HCT116 (cell line): ENCODE measurements at regions not wholly inside any gene's neighbourhood (a gene's known extent, or its start where the extent isn't known, plus 50 kb on each side); places are given as distances from the start of the nearest gene placed in this dataset.
A peak's percentile ranks its signal among the peaks of the same experiment; 100 is the strongest.

Experiments
- ATAC-seq: fragments of 200-7000 bp; cut with Tn5 transposase; 2 replicates; pipeline ENCODE4 v1.9.1; 2020; ENCODE audit warnings: mild to moderate bottlenecking, moderate library complexity
- BruUV-seq: library from RNA; stranded (reverse); fragments of 400-500 nt; replicated peaks from 2 replicates; lab custom pipeline; 2021; lab: Mats Ljungman, UMichigan
- CTCF ChIA-PET: fragments of 300-600 bp; sonication (Branson Sonifier 250); formaldehyde crosslinking; loops from one replicate; lab custom pipeline; 2021; ENCODE audit warnings: antibody characterized with exemption; lab: Charles Lee
- POLR2A ChIA-PET: fragments of 300-600, 350-600 bp; sonication (Branson Sonifier 250); formaldehyde crosslinking; loops from one replicate; lab custom pipeline; 2021; ENCODE audit warnings: antibody characterized with exemption; lab: Charles Lee
- RAD21 ChIA-PET, 2 experiments: fragments of 300-600 bp; sonication (Branson Sonifier 250); formaldehyde crosslinking; loops; one replicate each; lab custom pipeline; 2023; ENCODE audit warnings: low total read pairs in 2 of 2; ENCODE audit not compliant: uncharacterized antibody in 2 of 2, unreplicated experiment in 2 of 2, low non-redundant PET in 1 of 2; lab: Charles Lee
- DNase-seq: peaks from one replicate; pipeline ENCODE4 v3.0.0-alpha.2; 2010; ENCODE audit warnings: low read depth, low spot score
- H2AFZ ChIP-seq: fragments of 200-600 bp; shearing (Covaris generic), sonication (generic); 2 replicates; pipeline ENCODE4 v1.6.1; 2017; ENCODE audit warnings: low read depth, mixed run types, mixed read lengths, antibody characterized with exemption, low read length; ENCODE audit not compliant: poor library complexity, severe bottlenecking
- H3K27ac ChIP-seq: 2 replicates; pipeline ENCODE4 v1.5.1; 2012; ENCODE audit warnings: low read depth, low read length
- H3K27me3 ChIP-seq: fragments of 200-600 bp; sonication (generic); 2 replicates; pipeline ENCODE4 v1.6.1; 2016; ENCODE audit warnings: mixed run types, low read length, mixed read lengths; ENCODE audit not compliant: insufficient read depth
- H3K36me3 ChIP-seq, 2 experiments: fragments of 200-500 bp in 1 of 2; fragments of 200-600 bp in 1 of 2; sonication (Bioruptor generic) in 1 of 2; sonication (generic) in 1 of 2; 2 replicates each; pipeline versions ENCODE4 v1.5.1 to v1.6.1; 2014 to 2016; ENCODE audit warnings: low read length in 2 of 2, inconsistent platforms in 1 of 2, mixed read lengths in 1 of 2, mixed run types in 1 of 2; ENCODE audit not compliant: insufficient read depth in 2 of 2, control insufficient read depth in 1 of 2
- H3K4me1 ChIP-seq, 2 experiments: fragments of 200-600 bp in 1 of 2; sonication (generic) in 1 of 2; 2 replicates each; pipeline versions ENCODE4 v1.5.1 to v1.6.1; 2012 to 2017; ENCODE audit warnings: low read length in 2 of 2, inconsistent platforms in 1 of 2, mild to moderate bottlenecking in 1 of 2, mixed read lengths in 1 of 2, mixed run types in 1 of 2, moderate library complexity in 1 of 2; ENCODE audit not compliant: insufficient read depth in 2 of 2, control insufficient read depth in 1 of 2
- H3K4me2 ChIP-seq: fragments of 200-600 bp; sonication (generic); 2 replicates; pipeline ENCODE4 v1.6.1; 2017; ENCODE audit warnings: mixed run types, low read length, mixed read lengths
- H3K4me3 ChIP-seq, 2 experiments: fragments of 200-600 bp in 1 of 2; sonication (generic) in 1 of 2; replicated peaks in 1 of 2; 2 replicates each; pipeline ENCODE4 v1.5.1; 2011 to 2016; ENCODE audit warnings: low read length in 2 of 2, control low read depth in 1 of 2, low read depth in 1 of 2, mild to moderate bottlenecking in 1 of 2, mixed read lengths in 1 of 2, mixed run types in 1 of 2
- H3K79me2 ChIP-seq: fragments of 200-600 bp; sonication (generic); 2 replicates; pipeline ENCODE4 v1.6.1; 2017; ENCODE audit warnings: mild to moderate bottlenecking, mixed run types, low read length, moderate library complexity, mixed read lengths; ENCODE audit not compliant: insufficient read depth
- H3K9ac ChIP-seq: fragments of 200-600 bp; sonication (generic); 2 replicates; pipeline ENCODE4 v1.6.1; 2016; ENCODE audit warnings: low read length, mixed read lengths
- H3K9me2 ChIP-seq: fragments of 200-600 bp; sonication (generic), shearing (Covaris generic); 2 replicates; pipeline ENCODE4 v1.6.1; 2017; ENCODE audit warnings: mixed run types, mild to moderate bottlenecking, moderate library complexity; ENCODE audit not compliant: insufficient read depth
- H3K9me3 ChIP-seq, 2 experiments: fragments of 200-500 bp in 1 of 2; fragments of 200-600 bp in 1 of 2; sonication (Bioruptor generic) in 1 of 2; sonication (generic) in 1 of 2; 2 replicates each; pipeline ENCODE4 v1.6.1; 2014 to 2017; ENCODE audit warnings: low read length in 2 of 2, mixed read lengths in 2 of 2, inconsistent platforms in 1 of 2, low read depth in 1 of 2, mild to moderate bottlenecking in 1 of 2, mixed run types in 1 of 2, moderate library complexity in 1 of 2; ENCODE audit not compliant: control insufficient read depth in 1 of 2, insufficient read depth in 1 of 2
- H4K20me1 ChIP-seq: fragments of 200-600 bp; sonication (generic), shearing (Covaris generic); 2 replicates; pipeline ENCODE4 v1.6.1; 2017; ENCODE audit warnings: mixed run types, mild to moderate bottlenecking, moderate library complexity; ENCODE audit not compliant: insufficient read depth
- CEBPB ChIP-seq: IDR thresholded peaks from 2 replicates; pipeline ENCODE4 v1.6.1; 2012; ENCODE audit warnings: low read depth
- ELF1 ChIP-seq: IDR thresholded peaks from 2 replicates; pipeline ENCODE4 v1.6.1; 2012; ENCODE audit warnings: low read depth, borderline replicate concordance
- EZH2phosphoT487 ChIP-seq: fragments of 200-600 bp; IDR thresholded peaks from 2 replicates; pipeline ENCODE4 v1.6.1; 2018; ENCODE audit warnings: antibody characterized with exemption, borderline replicate concordance
- FOSL1 ChIP-seq: IDR thresholded peaks from 2 replicates; pipeline ENCODE4 v1.6.1; 2012; ENCODE audit warnings: low read depth
- JUND ChIP-seq: IDR thresholded peaks from 2 replicates; pipeline ENCODE4 v1.6.1; 2012
- RAD21 ChIP-seq: IDR thresholded peaks from 2 replicates; pipeline ENCODE4 v1.6.1; 2012; ENCODE audit warnings: low read depth, mild to moderate bottlenecking
- SP1 ChIP-seq: IDR thresholded peaks from 2 replicates; pipeline ENCODE4 v1.6.1; 2012; ENCODE audit warnings: low read depth
- YY1 ChIP-seq: IDR thresholded peaks from 2 replicates; pipeline ENCODE4 v1.6.1; 2011; ENCODE audit warnings: low read length, low read depth, moderate library complexity, mild to moderate bottlenecking; ENCODE audit not compliant: insufficient replicate concordance; ENCODE audit errors: extremely low read depth
- ZNF274 ChIP-seq: fragments of 200-500 bp; sonication (Bioruptor generic); IDR thresholded peaks from 2 replicates; pipeline ENCODE4 v1.6.1; 2014; ENCODE audit warnings: mild to moderate bottlenecking, low read depth, low read length, inconsistent platforms
- intact Hi-C: fragments of 100-400 bp; cut with micrococcal nuclease; formaldehyde crosslinking; loops from 2 replicates; pipeline ENCODE4 v1.10.0; 2022

- Histone ChIP-seq H3K4me2 (peak overlapping the region; percentile 63), H4K20me1 (no peaks in the 10 kb centered on the region), H3K36me3 (no peaks in the 10 kb centered on the region), H3K9me2 (no peaks in the 10 kb centered on the region), H3K27me3 (no peaks in the 10 kb centered on the region), H3K4me1 (peaks cover 6 to 12% of the 10 kb centered on the region in 2 experiments; a peak in 3 of 4 replicates), H3K27ac (no peak overlapping the region; the same call in 1 of the 2 replicates), H3K4me3 (no peak overlapping the region), H3K79me2 (no peaks in the 10 kb centered on the region), H3K9ac (no peak overlapping the region; the same call in 1 of the 2 replicates), H3K9me3 (no peaks in the 10 kb centered on the region), H2AFZ (peak overlapping the region; percentile 71)
- intact Hi-C loops = no loop called here
- ATAC-seq (peak; percentile 98), DNase-seq (peak; percentile 57)
- ChIA-PET RAD21 (no interaction called here), POLR2A (interaction anchor here (1.0 kb wide), 1 partner anchor 8 kb away, joined by 3 read pairs; no protein-coding TSS in a partner anchor), CTCF (no interaction called here)
- no TSS peak for BruUV-seq
- TF ChIP-seq CEBPB = no peak
- no peak for TF ChIP-seq YY1
- peak; percentile 87 for TF ChIP-seq JUND
- TF ChIP-seq ELF1 = no peak
- 0 out of 2 replicates have a peak, but pooled peaks have one; percentile 14 for TF ChIP-seq SP1
- TF ChIP-seq RAD21 = 0 out of 2 replicates have a peak, but pooled peaks have one; percentile 18
- TF ChIP-seq FOSL1 = peak; percentile 92
Measured at GRCh38 chr1:229024528-229025130, 246.3 kb upstream of the RAB4A start.

GRCh38 chr1:229025576-229025975, 245.3 kb upstream of the RAB4A start:
- H3K27me3 ChIP-seq = no peaks in the 10 kb centered on the region
- no peak for TF ChIP-seq CEBPB
- no peak for TF ChIP-seq EZH2phosphoT487
- no peak for TF ChIP-seq ZNF274
- DNase-seq = no peak
- no peaks in the 10 kb centered on the region for H3K9me3 ChIP-seq
- BruUV-seq = no TSS peak
- ChIA-PET CTCF (no interaction called here), RAD21 (no interaction called here), POLR2A (no interaction called here)
- no peaks in the 10 kb centered on the region for H3K79me2 ChIP-seq
- no peak overlapping the region for H3K27ac ChIP-seq
- no peak for ATAC-seq
- no peaks in the 10 kb centered on the region for H4K20me1 ChIP-seq
- H2AFZ ChIP-seq = no peak overlapping the region
- H3K9me2 ChIP-seq = no peaks in the 10 kb centered on the region
- H3K4me3 ChIP-seq = no peak overlapping the region
- intact Hi-C loops = no loop called here
- H3K9ac ChIP-seq = no peak overlapping the region
- H3K36me3 ChIP-seq = no peaks in the 10 kb centered on the region
- peaks cover 6 to 12% of the 10 kb centered on the region in 2 experiments; a peak in 3 of 4 replicates for H3K4me1 ChIP-seq
- no peak overlapping the region for H3K4me2 ChIP-seq
